ENCODE measurements at regions not wholly inside any gene's neighbourhood (a gene's known extent, or its start where the extent isn't known, plus 50 kb on each side); places are given as distances from the start of the nearest gene placed in this dataset.
"Not testable (repeated sequence)": the region's sequence is repeated elsewhere in the genome, so short reads cannot be mapped to it uniquely, and the experiment has no call there.

DNA sequence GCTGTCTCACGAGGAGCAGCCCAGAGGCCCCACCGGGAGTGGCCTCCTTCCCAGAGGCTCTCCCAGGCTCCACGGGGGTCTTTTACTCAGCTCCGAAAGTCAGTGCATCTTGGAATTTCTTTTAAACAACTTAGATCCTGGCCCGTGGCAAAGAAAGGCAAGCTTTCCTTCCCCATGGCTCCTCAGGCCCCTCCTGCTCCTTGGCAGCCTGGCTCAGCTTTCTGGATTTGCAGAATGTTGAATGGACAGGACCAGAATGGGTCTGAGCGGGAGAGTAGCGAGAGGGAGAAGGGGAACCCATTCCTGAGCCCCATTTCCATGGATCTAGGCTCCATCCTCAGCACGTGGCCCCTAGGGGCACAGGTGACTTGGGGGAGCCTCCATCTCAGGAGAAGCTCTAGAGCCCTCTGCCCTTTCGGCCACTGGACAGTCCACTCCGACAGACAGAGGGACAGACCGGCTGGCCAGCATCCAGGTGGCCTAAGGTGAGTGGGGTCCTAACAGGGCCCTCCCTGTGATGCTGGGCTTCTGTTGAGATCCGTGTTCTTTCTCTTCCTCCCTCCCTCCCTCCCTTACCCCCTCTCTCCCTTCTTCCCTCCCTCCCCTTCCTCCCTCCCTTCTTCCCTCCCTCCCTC is 173.9 kb upstream of the PPP1R26 start:
- H3K9me2 ChIP-seq (replicated peaks; ENCODE audit: insufficient read depth, low read length), result no peaks in the 10 kb centered on the region
- no peak overlapping the region for H3K9ac ChIP-seq (ENCODE audit: low read length)
- TF ChIP-seq, protein P1, sequence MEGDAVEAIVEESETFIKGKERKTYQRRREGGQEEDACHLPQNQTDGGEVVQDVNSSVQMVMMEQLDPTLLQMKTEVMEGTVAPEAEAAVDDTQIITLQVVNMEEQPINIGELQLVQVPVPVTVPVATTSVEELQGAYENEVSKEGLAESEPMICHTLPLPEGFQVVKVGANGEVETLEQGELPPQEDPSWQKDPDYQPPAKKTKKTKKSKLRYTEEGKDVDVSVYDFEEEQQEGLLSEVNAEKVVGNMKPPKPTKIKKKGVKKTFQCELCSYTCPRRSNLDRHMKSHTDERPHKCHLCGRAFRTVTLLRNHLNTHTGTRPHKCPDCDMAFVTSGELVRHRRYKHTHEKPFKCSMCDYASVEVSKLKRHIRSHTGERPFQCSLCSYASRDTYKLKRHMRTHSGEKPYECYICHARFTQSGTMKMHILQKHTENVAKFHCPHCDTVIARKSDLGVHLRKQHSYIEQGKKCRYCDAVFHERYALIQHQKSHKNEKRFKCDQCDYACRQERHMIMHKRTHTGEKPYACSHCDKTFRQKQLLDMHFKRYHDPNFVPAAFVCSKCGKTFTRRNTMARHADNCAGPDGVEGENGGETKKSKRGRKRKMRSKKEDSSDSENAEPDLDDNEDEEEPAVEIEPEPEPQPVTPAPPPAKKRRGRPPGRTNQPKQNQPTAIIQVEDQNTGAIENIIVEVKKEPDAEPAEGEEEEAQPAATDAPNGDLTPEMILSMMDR (IDR thresholded peaks at IDR 0.05; ENCODE audit: insufficient read depth, low read length, poor library complexity, severe bottlenecking), result no peak
- no peak overlapping the region for H2AFZ ChIP-seq (ENCODE audit: low read depth, low read length, severe bottlenecking)
- H3K4me2 ChIP-seq (ENCODE audit: low read depth, low read length, poor library complexity, severe bottlenecking), result no peak overlapping the region
- no peak overlapping the region for H3K4me3 ChIP-seq (ENCODE audit: insufficient read depth, low read length, poor library complexity, severe bottlenecking)
- no peak overlapping the region for H3K27ac ChIP-seq (ENCODE audit: low read depth, low read length)
- H3K27me3 ChIP-seq (ENCODE audit: low read length), result no peaks in the 10 kb centered on the region
- no peaks in the 10 kb centered on the region for H3K36me3 ChIP-seq (ENCODE audit: low read length)
- H4K20me1 ChIP-seq (ENCODE audit: low read depth, low read length), result no peaks in the 10 kb centered on the region
- H3F3A ChIP-seq (ENCODE audit: insufficient read depth), result no peaks in the 10 kb centered on the region
- H3K9me3 ChIP-seq (ENCODE audit: insufficient read depth, low read length), result no peaks in the 10 kb centered on the region
- H3K79me2 ChIP-seq (ENCODE audit: insufficient read depth, low read length), result no peaks in the 10 kb centered on the region

DNA sequence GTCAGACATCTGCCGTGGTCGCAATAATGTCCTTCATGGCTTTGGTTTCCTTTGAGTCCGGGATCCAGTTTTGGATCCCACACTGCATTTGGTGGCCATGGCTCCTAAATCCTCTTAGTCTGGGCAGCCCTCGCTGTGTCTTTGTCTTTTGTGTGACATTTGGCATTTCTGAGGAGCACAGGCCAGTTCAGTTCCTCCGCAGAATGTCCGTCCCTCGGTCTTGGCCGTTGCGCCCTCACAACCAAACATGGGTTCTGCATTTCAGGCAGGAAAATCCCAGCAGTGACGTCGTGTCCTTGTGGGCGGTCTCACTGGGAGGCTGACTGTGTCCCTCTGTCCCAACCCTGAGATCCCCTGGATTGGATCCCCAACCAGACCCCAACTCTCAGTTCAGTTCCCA is 172.9 kb upstream of the PPP1R26 start:
- Histone ChIP-seq H3K4me3 (ENCODE audit: insufficient read depth, low read length, poor library complexity, severe bottlenecking) (no peak overlapping the region), H3K27me3 (ENCODE audit: low read length) (no peaks in the 10 kb centered on the region), H3K79me2 (ENCODE audit: insufficient read depth, low read length) (no peaks in the 10 kb centered on the region), H3K9ac (ENCODE audit: low read length) (no peak overlapping the region), H3F3A (ENCODE audit: insufficient read depth) (no peaks in the 10 kb centered on the region), H3K9me3 (ENCODE audit: insufficient read depth, low read length) (no peaks in the 10 kb centered on the region), H4K20me1 (ENCODE audit: low read depth, low read length) (no peaks in the 10 kb centered on the region), H3K27ac (ENCODE audit: low read depth, low read length) (no peak overlapping the region), H3K36me3 (ENCODE audit: low read length) (no peaks in the 10 kb centered on the region), H3K4me2 (ENCODE audit: low read depth, low read length, poor library complexity, severe bottlenecking) (no peak overlapping the region), H3K9me2 (replicated peaks; ENCODE audit: insufficient read depth, low read length) (no peaks in the 10 kb centered on the region), H2AFZ (ENCODE audit: low read depth, low read length, severe bottlenecking) (no peak overlapping the region)
- TF ChIP-seq EZH2phosphoT487 (conservative IDR thresholded peaks at IDR 0.05; ENCODE audit: low read length), result no peak
- TF ChIP-seq, protein P1 (IDR thresholded peaks at IDR 0.05; ENCODE audit: insufficient read depth, low read length, poor library complexity, severe bottlenecking), result no peak

DNA sequence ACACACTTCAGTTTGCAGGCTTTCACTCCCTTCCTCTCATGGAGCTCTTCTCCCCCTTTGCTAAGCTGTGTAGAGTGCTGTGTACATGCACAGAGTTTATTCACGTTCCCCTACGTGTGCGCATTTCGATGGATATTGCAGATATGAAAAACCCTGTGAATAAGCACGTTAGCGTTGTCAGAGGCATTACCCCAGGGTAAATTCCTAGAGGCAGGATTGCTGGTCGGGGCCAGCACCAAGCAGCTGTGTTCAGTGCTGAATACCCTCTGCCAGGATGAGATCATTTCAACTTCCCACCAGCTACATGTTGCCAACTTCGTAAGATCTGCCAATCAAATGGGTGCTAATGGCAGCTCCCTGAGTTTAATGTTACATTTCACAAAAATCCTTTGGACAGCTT is 172.3 kb upstream of the PPP1R26 start:
- no peaks in the 10 kb centered on the region for H3K79me2 ChIP-seq (ENCODE audit: insufficient read depth, low read length)
- H3K9me3 ChIP-seq (ENCODE audit: insufficient read depth, low read length), result peaks cover 2% of the 10 kb centered on the region; the same call in 1 of the 2 replicates

DNA sequence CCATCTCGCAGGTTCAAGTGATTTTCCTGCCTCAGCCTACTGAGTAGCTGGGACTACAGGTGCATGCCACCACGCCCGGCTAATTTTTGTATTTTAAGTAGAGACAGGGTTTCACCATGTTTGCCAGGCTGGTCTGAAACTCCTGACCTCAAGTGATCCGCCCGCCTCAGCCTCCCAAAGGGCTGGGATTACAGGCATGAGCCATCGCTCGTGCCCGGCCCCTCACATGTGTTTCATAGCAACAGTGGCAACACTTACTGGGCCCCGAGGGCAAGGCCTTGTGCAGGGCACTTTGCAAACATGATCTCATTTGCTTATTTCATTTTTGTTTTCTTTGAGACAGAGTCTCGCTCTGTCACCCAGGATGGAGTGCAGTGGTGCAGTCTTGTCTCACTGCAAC is 171.7 kb upstream of the PPP1R26 start:
- H4K20me1 ChIP-seq (ENCODE audit: low read depth, low read length); H3K4me2 ChIP-seq (ENCODE audit: low read depth, low read length, poor library complexity, severe bottlenecking); H3K36me3 ChIP-seq (ENCODE audit: low read length); H3F3A ChIP-seq (ENCODE audit: insufficient read depth); H2AFZ ChIP-seq (ENCODE audit: low read depth, low read length, severe bottlenecking); H3K9ac ChIP-seq (ENCODE audit: low read length); H3K27ac ChIP-seq (ENCODE audit: low read depth, low read length); H3K27me3 ChIP-seq (ENCODE audit: low read length); H3K4me3 ChIP-seq (ENCODE audit: insufficient read depth, low read length, poor library complexity, severe bottlenecking); H3K9me2 ChIP-seq (replicated peaks; ENCODE audit: insufficient read depth, low read length); H3K79me2 ChIP-seq (ENCODE audit: insufficient read depth, low read length); H3K9me3 ChIP-seq (ENCODE audit: insufficient read depth, low read length): not testable (repeated sequence)

More for the DNA sequence above, 172.3 kb upstream of the PPP1R26 start:
- no peaks in the 10 kb centered on the region for H3F3A ChIP-seq (ENCODE audit: insufficient read depth)
- H3K9me2 ChIP-seq (replicated peaks; ENCODE audit: insufficient read depth, low read length), result no peaks in the 10 kb centered on the region
- no peak overlapping the region for H3K4me2 ChIP-seq (ENCODE audit: low read depth, low read length, poor library complexity, severe bottlenecking)
- H2AFZ ChIP-seq (ENCODE audit: low read depth, low read length, severe bottlenecking), result no peak overlapping the region
- H4K20me1 ChIP-seq (ENCODE audit: low read depth, low read length), result no peaks in the 10 kb centered on the region
- H3K36me3 ChIP-seq (ENCODE audit: low read length), result no peaks in the 10 kb centered on the region
- no peak overlapping the region for H3K9ac ChIP-seq (ENCODE audit: low read length)
- TF ChIP-seq EZH2phosphoT487 (conservative IDR thresholded peaks at IDR 0.05; ENCODE audit: low read length), result no peak
- TF ChIP-seq, protein P1 (IDR thresholded peaks at IDR 0.05; ENCODE audit: insufficient read depth, low read length, poor library complexity, severe bottlenecking), result no peak
- no peaks in the 10 kb centered on the region for H3K27me3 ChIP-seq (ENCODE audit: low read length)
- no peak overlapping the region for H3K27ac ChIP-seq (ENCODE audit: low read depth, low read length)
- no peak overlapping the region for H3K4me3 ChIP-seq (ENCODE audit: insufficient read depth, low read length, poor library complexity, severe bottlenecking)
